Suprapubic skin (tissue), 4 donors: ENCODE measurements at regions not wholly inside any gene's neighbourhood (a gene's known extent, or its start where the extent isn't known, plus 50 kb on each side); places are given as distances from the start of the nearest gene placed in this dataset.

Experiments used
- DNase-seq, 2 donors: peaks; one replicate each; pipeline ENCODE4 v3.0.0-alpha.2; 2019; ENCODE audit warnings: low spot score in 2 of 2
- H3K27ac ChIP-seq: fragments of 200-600 bp; sonication (generic); one replicate; pipeline ENCODE4 v1.5.1; 2019
- H3K27me3 ChIP-seq: fragments of 200-600 bp; sonication (generic); one replicate; pipeline ENCODE4 v1.5.1; 2019
- H3K36me3 ChIP-seq: fragments of 200-600 bp; sonication (generic); one replicate; pipeline ENCODE4 v1.5.1; 2019
- H3K4me1 ChIP-seq: fragments of 200-600 bp; sonication (generic); one replicate; pipeline ENCODE4 v1.5.1; 2019
- H3K4me3 ChIP-seq: fragments of 200-600 bp; sonication (generic); one replicate; pipeline ENCODE4 v1.5.1; 2019; ENCODE audit warnings: mild to moderate bottlenecking
- H3K9me3 ChIP-seq: fragments of 200-600 bp; sonication (generic); one replicate; pipeline ENCODE4 v1.5.1; 2019
- CTCF ChIP-seq, 2 donors: fragments of 200-600 bp in 1 of 2; fragments of 450-650 bp in 1 of 2; sonication (generic) in 1 of 2; IDR thresholded peaks; one replicate each; pipeline ENCODE4 v1.5.1; 2016 to 2019; ENCODE audit warnings: antibody characterized with exemption in 2 of 2, mild to moderate bottlenecking in 1 of 2, moderate library complexity in 1 of 2
- EP300 ChIP-seq: sonication (generic); formaldehyde crosslinking; IDR thresholded peaks from one replicate; pipeline ENCODE4 v1.6.1; 2017; ENCODE audit warnings: antibody characterized with exemption
- POLR2A ChIP-seq, 2 donors: fragments of 450-650 bp; IDR thresholded peaks; one replicate each; pipeline ENCODE4 v1.6.1; 2017; ENCODE audit warnings: antibody characterized with exemption in 2 of 2, mild to moderate bottlenecking in 2 of 2, moderate library complexity in 2 of 2
- POLR2AphosphoS5 ChIP-seq, 3 donors: sonication (generic); formaldehyde crosslinking; IDR thresholded peaks; one replicate each; pipeline ENCODE4 v1.6.1; 2017; ENCODE audit warnings: antibody characterized with exemption in 3 of 3
- WGBS: methylation state at CpG from one replicate; pipeline ENCODE4 v1.1.5; 2018; 5-methylcytosine and 5-hydroxymethylcytosine counted together

GRCh38 chr14:87837296-87837695 lies 155.7 kb downstream of the GALC start:
- TF ChIP-seq POLR2A (IDR thresholded peaks at IDR 0.05) (no peak), EP300 (no peak), POLR2AphosphoS5 (IDR thresholded peaks at IDR 0.05) (no peak), CTCF (IDR thresholded peaks at IDR 0.05) (no peak)
- WGBS: 81% methylated on average over 1 of the region's 1 CpG
- H3K27ac ChIP-seq: no peak overlapping the region
- H3K9me3 ChIP-seq: no peaks in the 10 kb centered on the region
- no peak overlapping the region for H3K4me3 ChIP-seq
- H3K4me1 ChIP-seq: no peaks in the 10 kb centered on the region
- no peaks in the 10 kb centered on the region for H3K36me3 ChIP-seq
- no peaks in the 10 kb centered on the region for H3K27me3 ChIP-seq
- DNase-seq: no peak

GRCh38 chr14:87834594-87834993 lies 158.4 kb downstream of the GALC start:
- Histone ChIP-seq H3K9me3 (no peaks in the 10 kb centered on the region), H3K27me3 (no peaks in the 10 kb centered on the region), H3K4me1 (no peaks in the 10 kb centered on the region), H3K36me3 (no peaks in the 10 kb centered on the region), H3K4me3 (no peak overlapping the region), H3K27ac (no peak overlapping the region)
- DNase-seq: no peak
- WGBS: 77% methylated on average over 1 of the region's 1 CpG
- TF ChIP-seq CTCF (IDR thresholded peaks at IDR 0.05): no peak
- no peak for TF ChIP-seq POLR2A (IDR thresholded peaks at IDR 0.05)
- TF ChIP-seq POLR2AphosphoS5 (IDR thresholded peaks at IDR 0.05): no peak
- no peak for TF ChIP-seq EP300

- WGBS: 100% methylated on average over 1 of the region's 1 CpG
- no peak for DNase-seq
- no peak overlapping the region for H3K4me3 ChIP-seq
Observed at GRCh38 chr14:87833026-87833425, 160.0 kb downstream of the GALC start.

GRCh38 chr14:87830443-87831096 lies 162.4 kb downstream of the GALC start:
- Histone ChIP-seq H3K27ac (no peak overlapping the region), H3K9me3 (no peaks in the 10 kb centered on the region), H3K27me3 (no peaks in the 10 kb centered on the region), H3K36me3 (no peaks in the 10 kb centered on the region), H3K4me1 (no peaks in the 10 kb centered on the region), H3K4me3 (no peak overlapping the region)
- TF ChIP-seq EP300 (no peak), POLR2AphosphoS5 (IDR thresholded peaks at IDR 0.05) (no peak), CTCF (IDR thresholded peaks at IDR 0.05) (no peak), POLR2A (IDR thresholded peaks at IDR 0.05) (no peak)
- WGBS: 61% methylated on average over 2 of the region's 2 CpGs
- DNase-seq: no peak

More at GRCh38 chr14:87833026-87833425, 160.0 kb downstream of the GALC start:
- Histone ChIP-seq H3K27ac (no peak overlapping the region), H3K9me3 (no peaks in the 10 kb centered on the region), H3K4me1 (no peaks in the 10 kb centered on the region), H3K36me3 (no peaks in the 10 kb centered on the region), H3K27me3 (no peaks in the 10 kb centered on the region)
- TF ChIP-seq CTCF (IDR thresholded peaks at IDR 0.05) (no peak), EP300 (no peak), POLR2A (IDR thresholded peaks at IDR 0.05) (no peak)

GRCh38 chr14:87829543-87829942 lies 163.4 kb downstream of the GALC start:
- DNase-seq: no peak
- Histone ChIP-seq H3K27me3 (no peaks in the 10 kb centered on the region), H3K4me1 (no peaks in the 10 kb centered on the region), H3K36me3 (no peaks in the 10 kb centered on the region), H3K27ac (no peak overlapping the region), H3K9me3 (no peaks in the 10 kb centered on the region), H3K4me3 (no peak overlapping the region)
- no peak for TF ChIP-seq POLR2AphosphoS5 (IDR thresholded peaks at IDR 0.05)
- no peak for TF ChIP-seq EP300
- no peak for TF ChIP-seq CTCF (IDR thresholded peaks at IDR 0.05)
- TF ChIP-seq POLR2A (IDR thresholded peaks at IDR 0.05): no peak
